GM12878 (cell line): ENCODE measurements at regions not wholly inside any gene's neighbourhood (a gene's known extent, or its start where the extent isn't known, plus 50 kb on each side); places are given as distances from the start of the nearest gene placed in this dataset.

Source experiments
- ATAC-seq: fragments of 200-7000 bp; cut with Tn5 transposase; 3 replicates; pipeline ENCODE4 v1.9.1; 2020; ENCODE audit warnings: mild to moderate bottlenecking, moderate library complexity
- BruUV-seq: library from RNA; stranded (reverse); fragments of 400-500 nt; replicated peaks from 2 replicates; lab custom pipeline; 2021; lab: Mats Ljungman, UMichigan
- CTCF ChIA-PET: fragments of 300-600 bp; sonication (Branson Sonifier 250); formaldehyde crosslinking; extraction: SDS; loops from one replicate; lab custom pipeline; 2021; ENCODE audit warnings: inconsistent platforms; lab: Yijun Ruan, JAX
- POLR2A ChIA-PET: fragments of 350-600 bp; formaldehyde crosslinking; extraction: SDS; loops from one replicate; lab custom pipeline; 2021; ENCODE audit warnings: inconsistent platforms; lab: Charles Lee
- RAD21 ChIA-PET: fragments of 300-600 bp; sonication (Branson Sonifier 250); formaldehyde crosslinking; loops from one replicate; lab custom pipeline; 2023; ENCODE audit warnings: antibody characterized with exemption; ENCODE audit not compliant: unreplicated experiment; lab: Charles Lee
- SMC1A ChIA-PET: fragments of 300-600 bp; sonication (Branson Sonifier 250); formaldehyde crosslinking; loops from one replicate; lab custom pipeline; 2023; ENCODE audit not compliant: unreplicated experiment, uncharacterized antibody; lab: Charles Lee
- DNase-seq: peaks from one replicate; pipeline ENCODE4 v3.0.0-alpha.2; 2011; ENCODE audit warnings: low read depth, low spot score
- FAIRE-seq: peaks from 3 replicates; lab custom pipeline; 2011; peaks lifted over from hg19 to GRCh38; lab: Jason Lieb, UNC
- H2AFZ ChIP-seq: 2 replicates; pipeline ENCODE4 v1.6.0; 2011; ENCODE audit warnings: low read depth, low read length, control low read depth; ENCODE audit not compliant: control insufficient read depth
- H3K27ac ChIP-seq: 2 replicates; pipeline ENCODE4 v1.5.1; 2011; ENCODE audit warnings: control low read depth; ENCODE audit not compliant: control insufficient read depth, insufficient read depth
- H3K27me3 ChIP-seq, 2 experiments: replicated peaks in 1 of 2; 2 replicates each; pipeline versions ENCODE4 v1.6.0 to v1.6.1; 2011; ENCODE audit warnings: low read length in 1 of 2; ENCODE audit not compliant: control insufficient read depth in 2 of 2, insufficient read depth in 2 of 2
- H3K36me3 ChIP-seq, 2 experiments: 2 replicates each; pipeline ENCODE4 v1.5.1; 2011; ENCODE audit warnings: low read length in 1 of 2; ENCODE audit not compliant: control insufficient read depth in 2 of 2, insufficient read depth in 2 of 2
- H3K4me1 ChIP-seq: 2 replicates; pipeline ENCODE4 v1.6.1; 2011; ENCODE audit warnings: mild to moderate bottlenecking, low read length, moderate library complexity, mixed read lengths; ENCODE audit not compliant: control insufficient read depth, insufficient read depth
- H3K4me2 ChIP-seq: 2 replicates; pipeline ENCODE4 v1.6.0; 2011; ENCODE audit warnings: control low read depth; ENCODE audit not compliant: control insufficient read depth, insufficient read depth
- H3K4me3 ChIP-seq: fragments of 200-600 bp; sonication (generic); 2 replicates; pipeline ENCODE4 v1.5.1; 2016
- H3K79me2 ChIP-seq: 2 replicates; pipeline ENCODE4 v1.6.0; 2011; ENCODE audit warnings: low read length; ENCODE audit not compliant: control insufficient read depth, insufficient read depth
- H3K9ac ChIP-seq: 2 replicates; pipeline ENCODE4 v1.8.0; 2011; ENCODE audit warnings: low read length, control low read depth, mixed read lengths; ENCODE audit not compliant: control insufficient read depth, insufficient read depth
- H3K9me3 ChIP-seq: replicated peaks from 3 replicates; pipeline ENCODE4 v1.5.1; 2011; ENCODE audit warnings: mild to moderate bottlenecking, low read length; ENCODE audit not compliant: control insufficient read depth, insufficient read depth
- H4K20me1 ChIP-seq: 2 replicates; pipeline ENCODE4 v1.6.0; 2011; ENCODE audit not compliant: control insufficient read depth, insufficient read depth
- ASH2L ChIP-seq: fragments of 300-600, 200-600 bp; sonication (generic); IDR thresholded peaks from 2 replicates; pipeline ENCODE4 v1.6.1; 2017; ENCODE audit warnings: low read depth, mild to moderate bottlenecking, borderline replicate concordance
- BMI1 ChIP-seq: fragments of 450-650 bp; IDR thresholded peaks from 2 replicates; pipeline ENCODE4 v1.6.1; 2016; ENCODE audit warnings: mild to moderate bottlenecking, moderate library complexity, borderline replicate concordance
- CBFB ChIP-seq: IDR thresholded peaks from 2 replicates; pipeline ENCODE4 v1.6.1; 2016; ENCODE audit warnings: antibody characterized with exemption, low read depth
- ETV6 ChIP-seq, 2 experiments: fragments of 450-650 bp in 1 of 2; IDR thresholded peaks in 1 of 2; conservative IDR thresholded peaks in 1 of 2; 2 replicates each; pipeline ENCODE4 v1.6.1; 2014; ENCODE audit warnings: antibody characterized with exemption in 1 of 2, borderline replicate concordance in 1 of 2, low read depth in 1 of 2, mild to moderate bottlenecking in 1 of 2, moderate library complexity in 1 of 2
- FOS ChIP-seq: IDR thresholded peaks from 3 replicates; pipeline ENCODE4 v1.6.1; 2011; ENCODE audit warnings: borderline replicate concordance; ENCODE audit not compliant: insufficient read length; ENCODE audit errors: extremely low read depth
- LARP7 ChIP-seq: fragments of 450-650 bp; IDR thresholded peaks from 2 replicates; pipeline ENCODE4 v1.6.1; 2017; ENCODE audit warnings: mild to moderate bottlenecking
- NR2C2 ChIP-seq: IDR thresholded peaks from 2 replicates; pipeline ENCODE4 v1.6.1; 2011; ENCODE audit warnings: borderline replicate concordance, low read depth; ENCODE audit not compliant: control insufficient read depth, insufficient read length
- PAX5 ChIP-seq: IDR thresholded peaks from 2 replicates; pipeline ENCODE4 v1.6.1; 2011; ENCODE audit warnings: low read depth, low read length, borderline replicate concordance
- SIN3A ChIP-seq: IDR thresholded peaks from 2 replicates; pipeline ENCODE4 v1.6.1; 2012; ENCODE audit warnings: low read depth, low read length, improper control_type of control experiment
- SIX5 ChIP-seq: IDR thresholded peaks from 2 replicates; pipeline ENCODE4 v1.6.1; 2011; ENCODE audit warnings: mild to moderate bottlenecking, low read depth, low read length, moderate library complexity; ENCODE audit not compliant: severe bottlenecking
- SMAD1 ChIP-seq: fragments of 450-650 bp; IDR thresholded peaks from 2 replicates; pipeline ENCODE4 v1.6.1; 2018; ENCODE audit warnings: mild to moderate bottlenecking, low read depth; ENCODE audit not compliant: partially characterized antibody
- SPI1 ChIP-seq: IDR thresholded peaks from 2 replicates; pipeline ENCODE4 v1.6.1; 2011; ENCODE audit warnings: low read depth, mild to moderate bottlenecking, low read length, moderate library complexity, borderline replicate concordance; ENCODE audit not compliant: insufficient read depth
- SRF ChIP-seq, 2 experiments: IDR thresholded peaks; 2 replicates each; pipeline ENCODE4 v1.6.1; 2011; ENCODE audit warnings: low read depth in 2 of 2, low read length in 2 of 2, mild to moderate bottlenecking in 1 of 2, moderate library complexity in 1 of 2
- TCF12 ChIP-seq: IDR thresholded peaks from 2 replicates; pipeline ENCODE4 v1.6.1; 2011; ENCODE audit warnings: low read depth, mild to moderate bottlenecking, low read length
- TCF3 ChIP-seq: IDR thresholded peaks from 2 replicates; pipeline ENCODE4 v1.6.1; 2012; ENCODE audit warnings: low read depth, mild to moderate bottlenecking, low read length, borderline replicate concordance; ENCODE audit not compliant: insufficient read depth
- USF1 ChIP-seq: IDR thresholded peaks from 2 replicates; pipeline ENCODE4 v1.6.1; 2011; ENCODE audit warnings: borderline replicate concordance, low read depth, mild to moderate bottlenecking, moderate library complexity, mixed read lengths, low read length; ENCODE audit not compliant: insufficient read depth; ENCODE audit errors: extremely low read length
- ZBTB33 ChIP-seq: fragments of 450-650 bp; IDR thresholded peaks from 2 replicates; pipeline ENCODE4 v1.6.1; 2017; ENCODE audit warnings: mild to moderate bottlenecking
- in situ Hi-C: fragments of 300-500 bp; cut with MboI; formaldehyde crosslinking; loops from 9 replicates; pipeline ENCODE4 v1.14.3; 2018; ENCODE audit warnings: mixed read lengths
- intact Hi-C: fragments of 100-400 bp; cut with micrococcal nuclease; formaldehyde crosslinking; loops from one replicate; pipeline ENCODE4 v1.14.2; 2022; ENCODE audit not compliant: unreplicated experiment

GRCh38 chr3:72097053-72097452 lies 312.1 kb upstream of the PROK2 start:
- no peak for ATAC-seq
- intact Hi-C loops: loop anchor here (10.0 kb wide), 1 partner anchor 362 kb away; no protein-coding TSS in a partner anchor

More at GRCh38 chr3:72097053-72097452, 312.1 kb upstream of the PROK2 start:
- H3K27me3 ChIP-seq: no peaks in the 10 kb centered on the region
- FAIRE-seq (no peak), DNase-seq (no peak)
- ChIA-PET SMC1A (interaction anchor here (1.2 to 5.5 kb wide), 5 partner anchors 16 to 92 kb away, joined by 3 to 43 read pairs (median 4); no protein-coding TSS in a partner anchor), CTCF (interaction anchor here (1.0 kb wide), 1 partner anchor 20 kb away, joined by 3 read pairs; no protein-coding TSS in a partner anchor), RAD21 (interaction anchor here (0.6 to 2.7 kb wide), 5 partner anchors 16 to 586 kb away, joined by 3 to 14 read pairs (median 3); no protein-coding TSS in a partner anchor), POLR2A (interaction anchor here (0.7 kb wide), 1 partner anchor 112 kb away, joined by 4 read pairs; no protein-coding TSS in a partner anchor)
- H3K36me3 ChIP-seq: no peaks in the 10 kb centered on the region
- no peaks in the 10 kb centered on the region for H3K9me3 ChIP-seq
- peaks cover 12% of the 10 kb centered on the region for H3K79me2 ChIP-seq
- no peak overlapping the region for H3K27ac ChIP-seq
- H4K20me1 ChIP-seq: no peaks in the 10 kb centered on the region
- peaks cover 57% of the 10 kb centered on the region for H3K4me1 ChIP-seq
- 0 out of 2 replicates have a peak overlapping the region, but pooled peaks have one; percentile 17 for H3K4me3 ChIP-seq
- no peak overlapping the region for H3K9ac ChIP-seq
- 0 out of 2 replicates have a peak overlapping the region, but pooled peaks have one; percentile 28 for H3K4me2 ChIP-seq
- no peak overlapping the region for H2AFZ ChIP-seq
- BruUV-seq: no TSS peak
- in situ Hi-C loops: no loop called here
- TF ChIP-seq SIX5 (no peak), TCF3 (no peak), USF1 (no peak), FOS (no peak), ETV6 (conservative IDR thresholded peaks at IDR 0.05 in 1 of 2, IDR thresholded peaks at IDR 0.05 in 1 of 2; ENCODE audit: borderline replicate concordance in 1 of 2, low read depth in 1 of 2) (no peak), LARP7 (no peak), SIN3A (no peak), CBFB (no peak), NR2C2 (no peak), ZBTB33 (no peak), TCF12 (no peak), ASH2L (no peak), SMAD1 (no peak), SPI1 (no peak), BMI1 (no peak), PAX5 (no peak), SRF (IDR thresholded peaks at IDR 0.05; ENCODE audit: low read depth in 2 of 2, low read length in 2 of 2) (no peak)
